Coronary artery (tissue), 2 donors: ENCODE measurements at regions not wholly inside any gene's neighbourhood (a gene's known extent, or its start where the extent isn't known, plus 50 kb on each side); places are given as distances from the start of the nearest gene placed in this dataset.
A peak's percentile ranks its signal among the peaks of the same experiment; 100 is the strongest.

ENCODE experiments used
- DNase-seq: peaks from one replicate; pipeline ENCODE4 v3.0.0-alpha.2; 2017; ENCODE audit warnings: low spot score
- H3K27ac ChIP-seq, 2 donors: fragments of 200-600 bp; sonication (generic); one replicate each; pipeline ENCODE4 v1.5.1; 2016 to 2019
- H3K4me3 ChIP-seq: fragments of 200-600 bp; sonication (generic); 2 replicates; pipeline ENCODE4 v1.5.1; 2016; ENCODE audit warnings: mild to moderate bottlenecking, moderate library complexity
- CTCF ChIP-seq: fragments of 200-600 bp; sonication (generic); IDR thresholded peaks from one replicate; pipeline ENCODE4 v1.5.1; 2019; ENCODE audit warnings: antibody characterized with exemption

DNA sequence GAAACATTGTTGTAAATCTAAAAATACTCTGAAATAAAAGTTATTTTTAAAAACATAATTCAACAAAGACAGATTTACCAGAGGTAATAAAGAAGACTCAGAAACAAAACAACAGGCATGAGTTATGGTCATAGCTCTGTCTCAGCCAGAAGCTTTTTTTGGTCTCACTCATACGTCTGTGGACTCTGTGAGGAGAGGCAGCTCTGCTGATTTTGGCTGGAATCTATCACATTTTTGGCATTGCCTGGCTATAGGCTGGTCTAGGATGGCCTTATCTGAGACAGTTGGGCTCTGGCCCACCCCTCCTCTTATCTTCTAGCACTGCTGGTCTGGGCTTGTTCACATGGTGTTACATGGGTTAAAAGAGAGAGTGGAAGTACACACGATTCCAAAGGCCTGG, 514.0 kb upstream of the BTBD3 start:
- Histone ChIP-seq H3K4me3 (no peak overlapping the region), H3K27ac (peak overlapping the region; percentile 32 to 39)
- TF ChIP-seq CTCF: no peak
- no peak for DNase-seq

- DNase-seq: no peak
- Histone ChIP-seq H3K4me3 (no peak overlapping the region), H3K27ac (no peak overlapping the region)
- no peak for TF ChIP-seq CTCF
These were observed 510.8 kb upstream of the BTBD3 start for GRCh38 chr20:11406877-11407276.

DNA sequence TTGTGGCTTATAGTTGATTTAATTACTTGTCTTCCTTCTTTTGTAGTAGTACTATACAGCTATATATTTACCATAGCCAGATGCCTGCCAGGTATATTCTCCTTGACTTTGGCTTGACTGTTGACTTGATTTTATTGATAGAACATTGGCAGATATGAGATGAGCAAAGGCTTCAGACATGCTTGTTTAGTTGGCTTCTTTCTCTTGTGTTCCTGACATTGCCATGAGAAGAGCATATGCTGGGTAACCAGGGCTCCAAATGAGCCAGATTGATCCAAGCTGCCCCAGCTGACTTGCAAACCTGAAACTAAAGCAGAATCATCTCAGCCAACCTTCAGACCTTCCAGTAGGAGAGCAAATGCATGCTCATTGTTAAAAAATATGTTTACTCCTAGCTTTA, 508.1 kb upstream of the BTBD3 start:
- DNase-seq: no peak
- no peak overlapping the region for H3K4me3 ChIP-seq
- H3K27ac ChIP-seq: no peak overlapping the region
- TF ChIP-seq CTCF: no peak

GRCh38 chr20:11411765-11412164, 505.9 kb upstream of the BTBD3 start:
- no peak overlapping the region for H3K27ac ChIP-seq
- no peak overlapping the region for H3K4me3 ChIP-seq
- DNase-seq: no peak
- no peak for TF ChIP-seq CTCF

GRCh38 chr20:11426948-11427347, 490.7 kb upstream of the BTBD3 start:
- Histone ChIP-seq H3K4me3 (no peak overlapping the region), H3K27ac (no peak overlapping the region)
- DNase-seq: no peak
- TF ChIP-seq CTCF: no peak

- TF ChIP-seq CTCF: no peak
- Histone ChIP-seq H3K27ac (no peak overlapping the region), H3K4me3 (no peak overlapping the region)
- no peak for DNase-seq
These were observed 488.5 kb upstream of the BTBD3 start for GRCh38 chr20:11429168-11429567.

- H3K4me3 ChIP-seq: no peak overlapping the region
- DNase-seq: no peak
- TF ChIP-seq CTCF: no peak
- H3K27ac ChIP-seq: no peak overlapping the region
These were observed 487.7 kb upstream of the BTBD3 start for GRCh38 chr20:11429889-11430519.
